GM21529 (cell line): ENCODE measurements at regions not wholly inside any gene's neighbourhood (a gene's known extent, or its start where the extent isn't known, plus 50 kb on each side); places are given as distances from the start of the nearest gene placed in this dataset.
"Not testable (repeated sequence)": the region's sequence is repeated elsewhere in the genome, so short reads cannot be mapped to it uniquely, and the experiment has no call there.

Experiments
- ATAC-seq: cut with Tn5 transposase; IDR thresholded peaks from one replicate; pipeline ENCODE4 v1.9.1; 2021; ENCODE audit not compliant: unreplicated experiment

GRCh38 chr4:120316416-120316815 lies 249.8 kb upstream of the MAD2L1 start:
- no peak for ATAC-seq

GRCh38 chr4:120314969-120315368 lies 248.3 kb upstream of the MAD2L1 start:
- ATAC-seq, result no peak

- ATAC-seq, result no peak
Observed at GRCh38 chr4:120304801-120305200, 238.2 kb upstream of the MAD2L1 start.

DNA sequence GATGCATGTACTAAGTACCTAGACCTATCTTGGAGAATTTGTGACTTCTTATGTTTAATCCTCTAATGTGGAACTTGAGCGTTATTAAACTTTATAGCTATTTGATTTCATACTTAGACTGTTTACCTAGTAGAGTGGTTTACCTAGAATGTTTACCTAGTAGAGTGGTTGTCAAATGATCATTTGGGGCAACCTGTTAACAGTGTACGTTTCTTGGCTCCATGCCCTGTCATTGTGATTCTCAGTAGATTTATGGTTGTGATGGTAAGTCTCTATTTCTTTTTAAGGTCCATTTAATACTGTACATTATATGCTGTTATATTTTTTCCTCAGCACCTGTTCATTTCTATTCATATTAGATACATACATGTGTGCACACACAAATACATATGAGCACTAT lies 233.0 kb upstream of the MAD2L1 start:
- ATAC-seq, result no peak

GRCh38 chr4:120293341-120293740 lies 226.7 kb upstream of the MAD2L1 start:
- ATAC-seq, result no peak

- ATAC-seq, result no peak
Observed at GRCh38 chr4:120291541-120291940, 224.9 kb upstream of the MAD2L1 start.

DNA sequence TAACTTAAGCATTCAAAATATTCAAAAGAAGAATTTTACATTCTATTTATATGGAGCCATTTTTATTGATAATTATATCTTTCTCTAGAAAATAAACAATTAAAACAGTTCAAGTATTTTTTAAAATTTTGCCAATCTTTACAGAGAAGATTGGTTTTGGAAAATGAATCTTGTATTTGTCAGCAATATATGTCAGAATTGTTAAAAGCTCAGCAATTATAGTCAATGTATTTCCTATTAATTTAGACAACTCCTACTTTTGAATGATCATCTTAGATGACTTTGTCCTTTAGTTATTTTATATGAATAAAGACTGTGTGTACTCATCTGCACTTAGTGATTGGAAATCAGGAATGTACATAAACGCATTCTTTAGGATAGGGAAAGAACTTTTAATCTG lies 223.9 kb upstream of the MAD2L1 start:
- ATAC-seq, result no peak

DNA sequence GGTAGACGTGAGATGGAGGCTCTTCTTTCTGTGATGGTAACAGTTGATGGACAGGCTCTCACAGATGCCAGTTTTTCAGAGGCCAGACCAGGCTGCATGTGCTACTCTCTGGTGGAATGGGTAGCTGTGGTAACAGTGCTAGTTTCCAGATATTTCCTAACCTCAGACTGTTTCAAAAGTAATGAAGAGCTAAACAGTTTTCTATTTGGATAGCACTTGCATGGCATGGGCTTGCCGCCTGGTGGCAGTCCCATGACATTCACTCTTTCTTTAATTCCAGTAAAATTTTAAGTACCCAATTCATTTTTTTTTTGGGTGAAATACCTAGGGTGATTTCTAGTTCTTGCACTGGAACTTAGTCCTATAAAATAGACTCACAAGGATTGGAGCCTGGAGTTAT lies 220.2 kb upstream of the MAD2L1 start:
- no peak for ATAC-seq

GRCh38 chr4:120281581-120281980 lies 214.9 kb upstream of the MAD2L1 start:
- ATAC-seq, result no peak

DNA sequence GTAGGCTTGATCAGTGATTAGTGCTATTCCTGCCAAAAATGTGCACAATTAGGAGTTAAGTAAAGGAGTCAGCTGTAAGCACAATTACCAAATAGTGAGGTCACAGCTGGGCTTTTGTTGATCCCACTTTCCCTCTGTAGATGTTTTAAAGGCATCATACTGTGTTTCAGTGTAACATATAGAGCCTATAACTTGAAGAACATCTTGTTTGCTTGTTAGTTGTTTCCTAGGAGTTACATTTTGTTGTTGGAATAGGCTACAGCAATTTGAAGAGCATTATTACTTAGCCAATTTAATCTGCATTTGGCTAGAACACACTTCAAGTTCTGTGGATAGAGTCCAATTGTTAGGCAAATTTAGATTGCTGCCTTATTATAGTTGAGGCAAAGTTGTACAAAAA lies 210.7 kb upstream of the MAD2L1 start:
- ATAC-seq, result no peak

DNA sequence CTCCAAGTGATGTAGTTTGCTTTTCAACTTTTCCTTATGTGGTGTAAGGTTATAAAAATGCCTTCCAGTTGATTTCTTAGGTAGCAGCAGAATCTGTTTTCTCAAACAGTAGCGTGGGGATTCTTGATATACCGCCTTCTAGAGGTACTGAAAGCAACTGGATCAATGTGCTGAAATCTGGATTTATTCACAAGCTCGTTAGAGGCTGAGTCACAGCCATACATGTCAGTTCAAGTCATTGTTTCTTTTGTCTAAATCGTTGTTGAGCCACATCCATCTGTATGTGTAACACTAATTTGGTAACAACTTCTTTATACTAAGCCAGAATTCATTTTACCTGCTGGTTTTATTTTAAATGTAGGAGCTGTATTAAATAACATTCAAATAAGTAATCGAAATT lies 200.0 kb upstream of the MAD2L1 start:
- ATAC-seq, result no peak

GRCh38 chr4:120263618-120264017 lies 197.0 kb upstream of the MAD2L1 start:
- no peak for ATAC-seq

GRCh38 chr4:120261117-120261516 lies 194.5 kb upstream of the MAD2L1 start:
- no peak for ATAC-seq

DNA sequence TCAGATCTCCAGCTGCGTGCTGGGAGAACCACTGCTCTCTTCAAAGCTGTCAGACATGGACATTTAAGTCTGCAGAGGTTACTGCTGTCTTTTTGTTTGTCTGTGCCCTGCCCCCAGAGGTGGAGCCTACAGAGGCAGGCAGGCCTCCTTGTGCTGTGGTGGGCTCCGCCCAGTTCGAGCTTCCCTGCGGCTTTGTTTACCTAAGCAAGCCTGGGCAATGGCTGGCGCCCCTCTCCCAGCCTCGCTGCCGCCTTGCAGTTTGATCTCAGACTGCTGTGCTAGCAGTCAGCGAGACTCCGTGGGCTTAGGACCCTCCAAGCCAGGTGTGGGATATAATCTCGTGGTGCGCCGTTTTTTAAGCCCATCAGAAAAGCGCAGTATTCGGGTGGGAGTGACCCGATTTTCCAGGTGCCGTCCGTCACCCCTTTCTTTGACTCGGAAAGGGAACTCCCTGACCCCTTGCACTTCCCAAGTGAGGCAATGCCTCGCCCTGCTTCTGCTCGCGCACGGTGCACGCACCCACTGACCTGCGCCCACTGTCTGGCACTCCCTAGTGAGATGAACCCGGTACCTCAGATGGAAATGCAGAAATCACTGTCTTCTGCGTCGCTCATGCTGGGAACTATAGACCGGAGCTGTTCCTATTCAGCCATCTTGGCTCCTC lies 189.6 kb upstream of the MAD2L1 start:
- not testable (repeated sequence) for ATAC-seq

DNA sequence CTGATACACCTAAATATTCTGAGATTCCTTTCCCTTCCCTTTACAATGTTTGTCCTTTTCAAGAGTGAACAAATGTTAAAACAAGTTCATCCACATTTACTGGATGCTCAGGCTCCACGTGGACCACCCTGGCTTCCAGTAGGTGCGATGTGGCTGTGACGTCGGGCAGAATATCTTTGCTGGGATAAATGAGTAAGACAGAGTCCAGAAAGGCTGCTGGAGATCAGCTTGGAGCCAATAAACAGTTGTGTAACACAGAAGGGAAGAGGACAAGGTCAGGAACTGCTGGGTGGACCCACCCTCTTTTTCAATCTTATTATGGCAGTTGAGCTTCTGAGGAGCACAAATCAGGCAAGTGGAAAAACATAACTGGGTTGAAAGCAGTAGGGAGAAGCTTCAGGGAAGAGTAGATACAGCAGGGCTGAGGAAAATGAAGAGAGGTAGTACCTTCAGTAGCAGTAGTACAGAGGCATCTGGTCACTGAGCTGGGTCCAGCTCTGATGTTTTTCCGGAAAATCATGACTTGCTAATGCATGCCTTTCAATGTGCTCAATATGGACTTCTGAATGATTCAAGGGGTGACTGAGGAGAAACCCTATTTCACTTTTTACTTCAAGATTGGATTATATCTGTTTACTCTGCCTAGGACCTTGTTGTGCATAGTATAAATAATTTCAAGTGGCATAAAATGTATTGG lies 171.8 kb upstream of the MAD2L1 start:
- ATAC-seq, result no peak

DNA sequence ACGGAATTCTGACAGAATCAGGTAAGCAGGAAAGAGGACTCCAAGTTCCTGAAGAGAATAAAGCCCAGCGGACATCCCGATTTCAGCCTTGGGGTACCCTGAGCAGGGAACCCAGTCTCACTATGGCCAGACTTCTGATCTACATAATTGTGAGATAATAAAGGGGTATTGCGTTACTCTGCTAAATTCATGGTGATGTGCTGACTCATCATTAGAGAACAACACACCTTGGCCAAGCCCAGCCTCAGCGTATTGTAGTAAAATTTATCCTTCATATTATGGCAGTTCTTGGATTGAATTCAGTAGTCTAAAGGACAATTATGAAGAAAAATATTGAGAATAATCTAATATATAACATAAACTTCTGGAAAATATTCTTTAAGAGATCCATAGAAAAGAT lies 170.2 kb upstream of the MAD2L1 start:
- ATAC-seq, result no peak

DNA sequence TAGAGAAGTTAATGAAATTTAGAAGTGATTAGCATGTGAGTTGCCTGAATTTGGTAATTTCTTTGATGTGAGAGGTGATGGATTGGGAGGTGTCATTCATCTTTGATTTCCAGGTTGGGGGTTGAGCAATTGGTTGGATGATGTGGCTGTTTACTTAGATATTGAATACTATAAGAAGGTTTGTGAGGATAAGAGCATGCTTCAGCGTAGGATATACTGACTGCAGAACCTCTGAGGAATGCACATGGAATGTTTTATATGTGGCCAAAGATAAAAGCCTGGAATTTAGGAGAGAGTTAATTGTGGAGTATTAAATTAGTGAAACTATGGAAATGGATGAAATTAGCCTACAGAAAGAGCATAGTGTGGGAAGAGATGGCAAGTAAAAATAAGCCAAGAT lies 165.4 kb upstream of the MAD2L1 start:
- no peak for ATAC-seq

DNA sequence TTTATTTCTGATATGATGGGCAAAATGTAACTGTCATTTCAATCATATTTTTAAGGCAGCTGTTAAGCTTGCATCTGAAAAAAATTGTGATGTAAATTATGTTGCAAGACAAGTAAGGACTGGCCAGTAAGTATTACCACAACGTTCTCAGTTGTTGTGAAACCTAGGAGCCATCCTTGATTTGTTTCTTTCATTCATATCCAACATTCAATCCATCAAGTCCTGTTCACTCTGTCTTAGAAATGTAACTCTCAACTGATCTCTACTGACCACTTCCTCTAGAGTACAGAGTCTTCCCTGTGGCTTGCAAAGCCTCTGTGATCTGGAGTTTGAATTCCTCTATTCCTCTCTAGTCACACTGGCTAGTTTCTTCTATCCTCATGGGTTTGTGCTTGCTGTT lies 161.4 kb upstream of the MAD2L1 start:
- ATAC-seq, result no peak

GRCh38 chr4:120227554-120227953 lies 160.9 kb upstream of the MAD2L1 start:
- no peak for ATAC-seq

DNA sequence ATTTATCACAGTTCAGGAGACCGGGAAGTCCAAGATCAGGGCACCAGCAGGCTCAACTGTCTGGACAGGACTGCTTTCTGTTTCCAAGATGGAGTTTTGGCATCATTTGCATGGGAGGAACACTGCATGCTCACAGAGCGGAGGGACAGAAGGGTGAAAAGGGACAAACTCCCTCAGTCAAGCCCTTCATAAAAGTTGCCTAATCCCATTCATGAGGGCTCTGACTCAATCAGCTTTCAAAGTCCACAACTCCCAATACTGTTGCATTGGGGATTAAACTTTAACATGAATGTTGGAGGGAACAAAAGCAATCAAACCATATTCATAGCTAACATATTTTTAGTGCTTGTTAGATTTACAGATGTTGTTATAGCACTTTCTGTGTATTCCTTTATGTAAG lies 158.9 kb upstream of the MAD2L1 start:
- no peak for ATAC-seq

DNA sequence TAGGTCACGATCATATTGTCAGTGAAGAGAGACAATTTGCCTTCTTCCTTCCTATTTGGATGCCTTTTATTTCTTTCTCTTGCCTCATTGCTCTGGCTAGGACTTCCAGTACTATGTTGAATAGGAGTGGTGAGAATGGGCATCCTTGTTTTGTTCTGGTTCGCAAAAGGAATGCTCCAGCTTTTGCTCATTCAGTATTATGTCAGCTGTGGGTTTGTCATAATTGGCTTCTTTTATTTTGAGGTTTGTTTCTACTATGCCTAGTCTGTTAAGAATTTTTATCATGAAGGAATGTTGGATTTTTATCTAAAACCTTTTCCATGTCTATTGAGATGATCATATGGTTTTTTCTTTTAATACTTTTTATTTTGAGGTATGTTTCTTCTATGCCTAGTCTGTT lies 152.3 kb upstream of the MAD2L1 start:
- no peak for ATAC-seq

- no peak for ATAC-seq
Observed at GRCh38 chr4:120215350-120215749, 148.7 kb upstream of the MAD2L1 start.
